ENCODE measurements at regions not wholly inside any gene's neighbourhood (a gene's known extent, or its start where the extent isn't known, plus 50 kb on each side); places are given as distances from the start of the nearest gene placed in this dataset.

- no peak for TF ChIP-seq CTCF (conservative IDR thresholded peaks at IDR 0.05; ENCODE audit: low read depth, low read length)
- DNase-seq (ENCODE audit: low read depth), result no peak
- H3K4me3 ChIP-seq (ENCODE audit: low read depth, low read length), result no peak overlapping the region
Measured at GRCh38 chr7:92964141-92964540, 127.8 kb upstream of the CDK6 start.

GRCh38 chr7:92963566-92963965 is 127.2 kb upstream of the CDK6 start:
- no peak overlapping the region for H3K4me3 ChIP-seq (ENCODE audit: low read depth, low read length)
- DNase-seq (ENCODE audit: low read depth), result no peak
- no peak for TF ChIP-seq CTCF (conservative IDR thresholded peaks at IDR 0.05; ENCODE audit: low read depth, low read length)

GRCh38 chr7:92961961-92962360 is 125.6 kb upstream of the CDK6 start:
- TF ChIP-seq CTCF (conservative IDR thresholded peaks at IDR 0.05; ENCODE audit: low read depth, low read length), result no peak
- DNase-seq (ENCODE audit: low read depth), result no peak
- no peak overlapping the region for H3K4me3 ChIP-seq (ENCODE audit: low read depth, low read length)

GRCh38 chr7:92956575-92956974 is 120.2 kb upstream of the CDK6 start:
- no peak overlapping the region for H3K4me3 ChIP-seq (ENCODE audit: low read depth, low read length)
- TF ChIP-seq CTCF (conservative IDR thresholded peaks at IDR 0.05; ENCODE audit: low read depth, low read length), result no peak
- DNase-seq (ENCODE audit: low read depth), result no peak

- no peak overlapping the region for H3K4me3 ChIP-seq (ENCODE audit: low read depth, low read length)
- no peak for DNase-seq (ENCODE audit: low read depth)
- TF ChIP-seq CTCF (conservative IDR thresholded peaks at IDR 0.05; ENCODE audit: low read depth, low read length), result no peak
Measured at GRCh38 chr7:92955081-92955480, 118.7 kb upstream of the CDK6 start.

- no peak for DNase-seq (ENCODE audit: low read depth)
Measured at GRCh38 chr7:92953657-92954056, 117.3 kb upstream of the CDK6 start.

More at GRCh38 chr7:92953657-92954056, 117.3 kb upstream of the CDK6 start:
- TF ChIP-seq CTCF (conservative IDR thresholded peaks at IDR 0.05; ENCODE audit: low read depth, low read length), result no peak
- H3K4me3 ChIP-seq (ENCODE audit: low read depth, low read length), result no peak overlapping the region

All from epithelial cell of proximal tubule (primary cell).